Colonic mucosa (tissue), 4 donors: ENCODE measurements at regions not wholly inside any gene's neighbourhood (a gene's known extent, or its start where the extent isn't known, plus 50 kb on each side); places are given as distances from the start of the nearest gene placed in this dataset.

Experiments
- DNase-seq: peaks from one replicate; pipeline ENCODE4 v3.0.0-alpha.2; 2020
- H3K27ac ChIP-seq: fragments of 200-600 bp; one replicate; pipeline ENCODE4 v1.8.0; 2021
- H3K27me3 ChIP-seq: fragments of 200-600 bp; one replicate; pipeline ENCODE4 v1.8.0; 2021
- H3K36me3 ChIP-seq: fragments of 200-600 bp; one replicate; pipeline ENCODE4 v1.8.0; 2021
- H3K4me1 ChIP-seq: fragments of 200-600 bp; one replicate; pipeline ENCODE4 v1.8.0; 2021; ENCODE audit warnings: mild to moderate bottlenecking
- H3K4me3 ChIP-seq: fragments of 200-600 bp; one replicate; pipeline ENCODE4 v1.8.0; 2021
- H3K9ac ChIP-seq, 2 donors: one replicate each; pipeline ENCODE4 v1.7.0; 2013; ENCODE audit warnings: control low read depth in 2 of 2, low read depth in 2 of 2, low read length in 2 of 2
- H3K9me3 ChIP-seq: fragments of 200-600 bp; one replicate; pipeline ENCODE4 v1.8.0; 2021
- CTCF ChIP-seq: fragments of 200-600 bp; IDR thresholded peaks from one replicate; pipeline ENCODE4 v1.8.0; 2022; ENCODE audit warnings: antibody characterized with exemption, mild to moderate bottlenecking
- intact Hi-C: fragments of 100-400 bp; cut with DNase I; formaldehyde crosslinking; loops from one replicate; pipeline ENCODE4 v1.14.1; 2022
- donor health status: healthy.
- donor health status: DM: no; HTN: no; CAD: no.
- donor health status: DM: no; HTN: no; CAD: no.

- no peak overlapping the region for H3K27ac ChIP-seq
- H3K9me3 ChIP-seq: no peaks in the 10 kb centered on the region
- no peaks in the 10 kb centered on the region for H3K36me3 ChIP-seq
- no peaks in the 10 kb centered on the region for H3K27me3 ChIP-seq
- no peak for DNase-seq
- intact Hi-C loops: no loop called here
- TF ChIP-seq CTCF: no peak
- H3K4me1 ChIP-seq: no peaks in the 10 kb centered on the region
- H3K9ac ChIP-seq: no peak overlapping the region
- H3K4me3 ChIP-seq: no peak overlapping the region
Measured at GRCh38 chr11:98227278-98227677, 793.5 kb upstream of the CNTN5 start.

GRCh38 chr11:98230678-98231077, 790.1 kb upstream of the CNTN5 start:
- H3K9me3 ChIP-seq: no peaks in the 10 kb centered on the region
- no peaks in the 10 kb centered on the region for H3K27me3 ChIP-seq
- no peaks in the 10 kb centered on the region for H3K36me3 ChIP-seq
- no peak for TF ChIP-seq CTCF
- DNase-seq: no peak
- H3K9ac ChIP-seq: no peak overlapping the region
- no peak overlapping the region for H3K4me3 ChIP-seq
- H3K4me1 ChIP-seq: no peaks in the 10 kb centered on the region
- intact Hi-C loops: no loop called here
- H3K27ac ChIP-seq: no peak overlapping the region

- Histone ChIP-seq H3K9ac (no peak overlapping the region), H3K27me3 (no peaks in the 10 kb centered on the region), H3K9me3 (no peaks in the 10 kb centered on the region), H3K36me3 (no peaks in the 10 kb centered on the region), H3K4me3 (no peak overlapping the region), H3K27ac (no peak overlapping the region), H3K4me1 (no peaks in the 10 kb centered on the region)
- intact Hi-C loops: no loop called here
- no peak for DNase-seq
- no peak for TF ChIP-seq CTCF
Measured at GRCh38 chr11:98234698-98235097, 786.1 kb upstream of the CNTN5 start.

- H3K27ac ChIP-seq: no peak overlapping the region
- intact Hi-C loops: no loop called here
- H3K9ac ChIP-seq: no peak overlapping the region
- no peaks in the 10 kb centered on the region for H3K4me1 ChIP-seq
- H3K36me3 ChIP-seq: no peaks in the 10 kb centered on the region
- H3K4me3 ChIP-seq: no peak overlapping the region
- DNase-seq: no peak
- H3K9me3 ChIP-seq: no peaks in the 10 kb centered on the region
- H3K27me3 ChIP-seq: no peaks in the 10 kb centered on the region
- no peak for TF ChIP-seq CTCF
Measured at GRCh38 chr11:98243897-98244296, 776.9 kb upstream of the CNTN5 start.

- no peaks in the 10 kb centered on the region for H3K27me3 ChIP-seq
- no peak overlapping the region for H3K9ac ChIP-seq
- H3K27ac ChIP-seq: no peak overlapping the region
- TF ChIP-seq CTCF: no peak
- H3K36me3 ChIP-seq: no peaks in the 10 kb centered on the region
- H3K4me3 ChIP-seq: no peak overlapping the region
- intact Hi-C loops: no loop called here
- no peaks in the 10 kb centered on the region for H3K4me1 ChIP-seq
- DNase-seq: no peak
- no peaks in the 10 kb centered on the region for H3K9me3 ChIP-seq
Measured at GRCh38 chr11:98260983-98261382, 759.8 kb upstream of the CNTN5 start.
